Inflammatory macrophage treated with lipopolysaccharide for 1 hour (primary cell): ENCODE measurements at regions not wholly inside any gene's neighbourhood (a gene's known extent, or its start where the extent isn't known, plus 50 kb on each side); places are given as distances from the start of the nearest gene placed in this dataset.

Source experiments
- DNase-seq, 2 donors: peaks; one replicate each; pipeline ENCODE4 v3.0.0-alpha.2; 2020 to 2022

DNA sequence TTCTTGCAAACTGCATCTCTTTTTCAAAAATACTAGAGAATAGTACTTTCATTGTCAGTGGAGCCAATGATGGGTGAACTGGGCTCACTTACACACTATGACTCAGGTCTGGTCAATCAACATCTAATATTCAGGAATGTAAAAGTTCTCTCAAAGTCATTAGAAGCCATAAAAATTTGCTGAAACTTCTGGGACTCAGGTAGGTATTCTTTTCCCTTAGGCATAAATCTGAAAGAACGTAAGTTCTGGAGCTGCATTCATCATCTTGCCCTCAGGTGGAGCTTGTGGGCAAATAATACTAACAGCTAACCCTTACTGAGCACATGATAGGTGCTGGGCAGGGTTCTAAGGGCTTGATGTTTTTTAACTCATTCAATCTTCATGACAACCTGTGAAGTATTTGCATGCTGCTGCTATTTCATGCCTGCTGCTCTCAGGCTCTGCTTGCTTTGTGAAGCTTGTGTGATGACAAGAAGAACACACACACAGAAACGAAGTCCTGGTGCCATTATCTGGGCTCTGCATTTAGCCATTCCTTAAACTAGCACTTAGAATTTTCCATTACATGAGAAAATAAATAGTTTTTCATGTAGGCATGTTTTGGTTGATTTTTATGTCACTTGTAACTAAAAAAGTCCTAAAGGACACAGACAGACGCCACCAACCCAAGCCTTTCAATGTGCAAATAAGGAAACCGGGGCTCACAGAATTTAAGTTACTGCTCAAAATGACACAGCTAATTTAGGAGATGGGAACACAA, 394.2 kb upstream of the LYPLAL1 start:
- no peak for DNase-seq

DNA sequence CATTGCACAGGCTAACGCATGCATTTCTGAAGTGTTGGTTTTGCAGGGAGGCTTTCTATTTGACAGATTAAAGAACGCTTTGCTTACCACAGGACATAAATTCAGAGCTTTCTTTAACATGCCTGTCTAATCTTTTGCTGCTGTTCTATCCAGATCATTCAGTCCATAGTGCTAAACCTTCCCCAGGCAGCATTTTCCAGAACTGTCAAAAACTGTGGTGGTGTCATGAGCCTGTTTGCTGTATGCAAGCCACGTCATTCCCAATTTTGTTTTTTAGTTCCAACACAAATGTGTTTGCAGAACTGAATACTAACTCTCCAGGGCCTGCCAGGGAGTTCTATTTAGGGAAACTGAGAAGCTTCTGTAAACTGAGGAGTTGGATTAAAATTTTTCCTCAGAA, 390.5 kb upstream of the LYPLAL1 start:
- no peak for DNase-seq

DNA sequence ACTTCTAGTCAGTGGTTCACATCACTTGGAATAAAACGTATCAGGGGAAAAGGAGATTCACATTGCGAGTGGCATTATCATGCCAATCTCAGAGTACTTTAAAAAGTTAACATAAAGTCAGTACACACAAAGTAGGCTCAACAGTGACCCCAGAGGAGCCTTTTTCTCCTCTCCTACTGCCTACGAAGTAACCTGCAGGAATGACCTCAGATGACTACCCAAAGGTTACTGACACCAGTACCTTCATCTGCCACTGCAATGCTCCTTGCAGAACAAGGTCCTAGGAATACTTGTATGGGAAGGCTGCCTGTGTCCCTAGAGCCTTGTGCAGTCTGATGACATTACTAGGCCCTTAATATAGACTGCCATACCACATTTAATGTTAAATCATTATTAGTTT, 389.8 kb upstream of the LYPLAL1 start:
- DNase-seq = no peak

- DNase-seq = no peak
These were observed 387.8 kb upstream of the LYPLAL1 start for GRCh38 chr1:218785928-218786327.

DNA sequence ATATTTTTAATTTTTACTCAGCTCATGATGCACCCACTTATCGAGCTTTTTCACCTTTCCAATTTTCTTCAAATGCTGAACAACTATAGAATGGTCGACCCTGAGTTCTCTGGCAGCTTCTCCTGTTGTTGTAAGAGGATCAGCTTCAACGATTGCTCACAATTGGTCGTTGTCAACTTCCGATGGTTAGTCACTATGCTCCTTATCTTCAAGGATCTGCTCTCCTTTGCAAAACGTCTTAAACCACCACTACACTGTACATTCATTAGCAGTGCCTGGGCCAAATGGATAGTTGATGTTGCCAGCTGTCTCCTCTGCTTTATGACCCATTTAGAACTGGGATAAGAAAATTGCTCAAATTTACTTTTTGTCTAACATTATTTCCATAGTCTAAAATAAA, 385.9 kb upstream of the LYPLAL1 start:
- no peak for DNase-seq

GRCh38 chr1:218796773-218797172, 376.9 kb upstream of the LYPLAL1 start:
- DNase-seq = no peak

- DNase-seq = no peak
These were observed 370.9 kb upstream of the LYPLAL1 start for GRCh38 chr1:218802799-218803198.

DNA sequence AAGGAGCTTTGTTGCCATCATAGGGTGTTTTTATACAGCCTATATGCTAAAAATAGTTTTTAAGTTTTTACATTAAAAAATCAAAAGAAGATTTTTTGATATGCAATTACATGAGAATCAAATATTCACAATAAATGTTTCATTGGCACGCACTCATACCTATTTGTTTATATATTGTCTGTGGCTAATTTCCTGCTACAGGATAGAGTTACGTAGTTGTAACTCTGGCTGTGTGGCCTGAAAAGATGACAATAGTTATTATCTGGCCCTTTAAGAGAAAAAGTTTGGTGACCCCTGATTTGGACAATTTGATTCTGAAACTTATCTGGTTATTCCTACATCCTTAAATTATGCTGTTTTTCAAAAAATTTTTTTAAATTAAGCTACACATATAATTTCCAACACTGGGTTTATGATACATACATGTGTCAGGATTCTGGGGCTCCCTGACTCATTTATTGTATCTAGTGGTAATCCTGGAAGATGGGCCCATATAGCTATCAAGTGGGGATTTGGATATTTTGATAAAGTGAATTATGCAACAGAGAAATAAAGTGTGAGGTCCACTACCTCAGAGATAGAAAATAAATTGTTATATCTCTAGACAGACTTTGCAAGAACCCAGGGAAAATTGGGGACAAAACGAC, 370.2 kb upstream of the LYPLAL1 start:
- no peak for DNase-seq

DNA sequence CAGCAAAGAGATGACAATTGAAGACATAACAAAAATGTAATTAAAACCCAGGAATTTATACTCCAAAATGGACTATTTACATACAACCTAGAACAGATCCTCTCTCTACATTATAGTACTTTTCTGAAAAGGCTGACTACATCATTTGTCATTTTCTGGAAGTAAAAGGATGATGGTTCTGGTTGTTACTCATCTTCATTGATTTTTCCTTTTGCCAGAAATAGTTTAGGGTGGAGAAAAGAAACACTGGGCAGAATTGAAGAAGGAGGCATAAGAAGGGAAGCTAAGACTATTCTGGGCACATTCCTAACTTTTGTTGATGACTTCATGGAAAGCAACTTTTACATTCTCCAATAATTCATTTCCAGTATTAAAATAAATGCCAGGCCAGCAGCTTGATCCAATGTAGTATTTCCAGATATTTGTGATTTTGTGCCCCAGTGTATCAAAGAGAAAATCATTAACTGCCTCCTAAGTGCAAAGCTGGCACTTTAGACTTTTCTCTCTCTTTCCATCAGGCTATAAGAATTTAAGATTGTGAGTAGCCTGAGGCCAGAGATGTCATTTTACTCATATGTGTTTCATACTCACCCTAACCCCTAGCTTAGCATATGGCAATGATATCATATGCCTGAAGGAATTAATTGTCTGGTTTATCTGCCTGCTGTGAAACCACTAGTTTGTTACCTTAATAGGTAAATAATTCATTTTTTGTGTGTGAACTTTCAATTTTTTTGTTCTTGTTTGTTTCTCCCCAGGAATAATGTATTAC, 369.5 kb upstream of the LYPLAL1 start:
- DNase-seq = no peak

DNA sequence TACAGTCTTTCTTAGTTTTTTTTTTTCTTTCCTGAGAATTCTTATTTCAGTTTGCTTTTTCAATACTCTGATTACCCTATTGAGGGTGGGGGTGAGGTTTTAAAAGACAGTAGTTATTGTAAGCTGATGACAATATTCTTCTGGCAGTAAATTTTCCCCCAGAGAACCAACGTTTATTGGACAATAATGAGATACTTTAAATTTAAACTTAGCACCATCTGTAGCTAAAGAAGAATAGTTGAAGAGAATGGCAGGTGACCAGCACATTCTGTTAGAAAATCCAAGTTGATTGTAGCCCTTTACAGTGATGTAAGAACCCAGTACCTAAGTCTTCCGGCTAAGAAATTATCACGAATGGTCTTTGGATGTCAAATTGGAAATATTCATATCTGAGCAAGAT, 364.6 kb upstream of the LYPLAL1 start:
- no peak for DNase-seq

DNA sequence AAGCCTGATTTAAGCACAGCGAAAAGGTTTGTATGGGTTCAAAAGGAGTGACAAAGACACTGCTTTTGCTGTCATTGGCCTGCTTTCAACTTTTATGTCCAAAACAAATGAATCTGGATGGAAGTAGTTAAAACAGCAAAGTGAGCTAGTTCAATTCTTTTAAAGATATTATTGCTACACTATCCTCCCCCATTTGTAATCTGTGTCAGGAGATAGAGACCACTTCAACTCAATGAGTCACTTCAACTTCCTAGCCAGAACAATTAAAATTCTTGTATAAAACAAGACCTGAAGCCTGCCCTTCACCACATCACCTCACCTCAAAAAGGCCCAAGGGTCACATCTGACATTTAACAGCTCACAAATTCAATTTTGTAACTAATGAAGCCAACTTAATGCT, 364.1 kb upstream of the LYPLAL1 start:
- no peak for DNase-seq

DNA sequence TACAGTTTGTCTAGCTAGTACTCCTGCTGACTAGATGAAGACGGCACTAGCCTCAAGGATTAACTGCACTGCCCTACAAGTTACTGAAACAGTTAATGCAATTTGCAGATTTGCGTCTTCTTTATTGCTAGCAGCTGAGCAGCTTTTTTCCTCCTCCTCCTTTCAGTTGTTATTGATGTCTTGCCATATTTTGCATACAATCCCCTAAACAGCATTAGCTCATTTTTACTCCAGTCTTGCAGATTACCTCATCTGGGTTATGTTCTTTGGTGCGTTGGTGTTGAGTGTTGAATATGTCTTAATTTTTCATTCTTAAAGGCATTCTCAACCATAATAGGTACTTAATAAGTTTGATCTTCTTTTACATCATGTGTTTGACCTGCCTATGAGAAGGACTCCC, 363.4 kb upstream of the LYPLAL1 start:
- no peak for DNase-seq

- DNase-seq = no peak
These were observed 362.2 kb upstream of the LYPLAL1 start for GRCh38 chr1:218811497-218811896.

- DNase-seq = no peak
These were observed 361.3 kb upstream of the LYPLAL1 start for GRCh38 chr1:218812360-218812759.

- DNase-seq = no peak
These were observed 360.4 kb upstream of the LYPLAL1 start for GRCh38 chr1:218813237-218813636.

GRCh38 chr1:218815076-218815475, 358.6 kb upstream of the LYPLAL1 start:
- DNase-seq = no peak

- no peak for DNase-seq
These were observed 356.6 kb upstream of the LYPLAL1 start for GRCh38 chr1:218817071-218817470.

- DNase-seq = no peak
These were observed 355.8 kb upstream of the LYPLAL1 start for GRCh38 chr1:218817691-218818465.

DNA sequence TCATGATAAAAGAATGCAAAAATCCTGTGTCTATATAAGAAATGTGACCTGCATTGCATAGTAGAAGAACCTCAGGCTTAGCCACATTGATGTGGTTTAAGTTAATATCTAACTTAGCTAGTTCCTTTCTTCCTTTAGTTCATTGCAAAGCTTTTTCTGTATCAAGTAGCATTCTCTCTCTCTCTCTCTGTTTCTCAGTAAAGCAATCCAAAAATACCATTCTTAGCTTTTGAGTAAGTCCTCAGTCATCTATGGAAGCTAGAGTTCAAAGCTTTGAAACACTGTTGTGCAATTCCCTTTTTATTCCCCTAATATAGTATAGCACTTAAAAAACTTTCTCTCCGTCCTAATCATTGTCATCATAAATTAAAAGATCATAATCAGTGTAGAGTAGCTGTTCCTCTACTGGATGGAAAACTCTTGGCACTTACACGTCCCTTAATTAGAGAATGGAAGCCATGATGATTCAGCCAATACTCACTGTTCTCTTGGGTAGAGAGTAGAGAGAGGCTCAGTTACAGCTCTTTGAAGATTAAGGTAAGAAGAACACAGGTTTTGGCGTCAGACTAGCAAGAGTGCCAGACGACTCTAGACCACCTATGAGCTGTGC, 350.3 kb upstream of the LYPLAL1 start:
- DNase-seq = no peak

DNA sequence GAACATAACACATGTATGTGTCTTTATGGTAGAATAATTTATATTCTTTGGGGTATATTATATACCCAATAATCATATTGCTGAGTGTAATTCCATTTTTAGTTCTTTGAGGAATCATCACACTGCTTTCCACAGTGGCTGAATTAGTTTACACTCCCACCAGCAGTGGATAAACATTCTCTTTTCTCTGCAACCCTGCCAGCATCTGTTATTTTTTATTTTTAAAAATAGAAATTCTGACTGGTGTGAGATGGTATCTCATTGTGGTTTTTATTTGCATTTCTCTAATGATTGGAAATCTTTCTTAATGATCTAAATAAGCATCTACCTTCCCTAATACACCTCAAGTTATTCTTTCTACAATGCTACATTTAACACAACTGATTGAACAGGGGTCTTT, 346.2 kb upstream of the LYPLAL1 start:
- no peak for DNase-seq

- DNase-seq = no peak
These were observed 345.5 kb upstream of the LYPLAL1 start for GRCh38 chr1:218828125-218828650.

- no peak for DNase-seq
These were observed 344.6 kb upstream of the LYPLAL1 start for GRCh38 chr1:218829097-218829496.

DNA sequence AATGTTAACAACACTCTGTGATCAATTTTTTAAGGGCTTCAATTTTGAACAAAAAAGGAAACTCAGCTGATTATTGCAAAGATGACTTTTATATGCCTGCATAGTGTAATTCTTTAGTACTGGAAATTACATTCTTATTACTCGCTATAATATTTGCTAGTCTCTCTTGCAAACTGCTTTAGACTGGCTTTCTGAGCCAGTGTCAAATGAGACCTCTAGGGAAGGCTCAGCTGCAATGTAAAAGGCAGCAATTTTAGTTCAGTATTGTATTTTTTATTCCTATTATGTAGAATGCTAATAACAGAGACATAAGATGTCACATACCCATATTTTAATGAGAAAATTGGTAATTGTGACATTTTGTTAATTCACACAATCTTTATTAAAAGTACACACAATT, 338.1 kb upstream of the LYPLAL1 start:
- DNase-seq = no peak
